SHP77 treated with DMSO at 0.1 percent for 48 hours (cell line): ENCODE measurements at regions not wholly inside any gene's neighbourhood (a gene's known extent, or its start where the extent isn't known, plus 50 kb on each side); places are given as distances from the start of the nearest gene placed in this dataset.

Experiments used
- DNase-seq: peaks from one replicate; lab custom pipeline; 2025; lab: John Stamatoyannopoulos, UW

GRCh38 chr5:125176005-125176390, 429.6 kb upstream of the ZNF608 start:
- peak; percentile 42 for DNase-seq

GRCh38 chr5:125177340-125177739, 430.9 kb upstream of the ZNF608 start:
- DNase-seq: no peak

GRCh38 chr5:125179612-125180011, 433.2 kb upstream of the ZNF608 start:
- no peak for DNase-seq

GRCh38 chr5:125180231-125180829, 433.9 kb upstream of the ZNF608 start:
- DNase-seq: no peak

- DNase-seq: no peak
These were observed 434.7 kb upstream of the ZNF608 start for GRCh38 chr5:125181159-125181558.

- no peak for DNase-seq
These were observed 435.5 kb upstream of the ZNF608 start for GRCh38 chr5:125181955-125182354.

- DNase-seq: no peak
These were observed 439.3 kb upstream of the ZNF608 start for GRCh38 chr5:125185740-125186139.

GRCh38 chr5:125186911-125187375, 440.5 kb upstream of the ZNF608 start:
- DNase-seq: no peak

- DNase-seq: no peak
These were observed 443.1 kb upstream of the ZNF608 start for GRCh38 chr5:125189531-125189941.

- DNase-seq: no peak
These were observed 444.0 kb upstream of the ZNF608 start for GRCh38 chr5:125190232-125191087.

- no peak for DNase-seq
These were observed 448.4 kb upstream of the ZNF608 start for GRCh38 chr5:125194883-125195282.

GRCh38 chr5:125196481-125197111, 450.2 kb upstream of the ZNF608 start:
- DNase-seq: no peak

- DNase-seq: no peak
These were observed 450.9 kb upstream of the ZNF608 start for GRCh38 chr5:125197321-125197720.

- peak; percentile 82 for DNase-seq
These were observed 452.0 kb upstream of the ZNF608 start for GRCh38 chr5:125198270-125198974.

GRCh38 chr5:125199373-125199772, 452.9 kb upstream of the ZNF608 start:
- DNase-seq: no peak

GRCh38 chr5:125199968-125200865, 453.8 kb upstream of the ZNF608 start:
- DNase-seq: peak; percentile 53

GRCh38 chr5:125200866-125201373, 454.5 kb upstream of the ZNF608 start:
- DNase-seq: no peak

- no peak for DNase-seq
These were observed 455.1 kb upstream of the ZNF608 start for GRCh38 chr5:125201446-125202052.

- DNase-seq: no peak
These were observed 455.9 kb upstream of the ZNF608 start for GRCh38 chr5:125202353-125202752.

- DNase-seq: no peak
These were observed 456.5 kb upstream of the ZNF608 start for GRCh38 chr5:125202871-125203438.
